UCSD-AML1 (cell line): ENCODE measurements at regions not wholly inside any gene's neighbourhood (a gene's known extent, or its start where the extent isn't known, plus 50 kb on each side); places are given as distances from the start of the nearest gene placed in this dataset.
"Not testable (repeated sequence)": the region's sequence is repeated elsewhere in the genome, so short reads cannot be mapped to it uniquely, and the experiment has no call there.

Source experiments
- DNase-seq: peaks from one replicate; lab custom pipeline; 2025; ENCODE audit not compliant: unreplicated experiment; lab: John Stamatoyannopoulos, UW

DNA sequence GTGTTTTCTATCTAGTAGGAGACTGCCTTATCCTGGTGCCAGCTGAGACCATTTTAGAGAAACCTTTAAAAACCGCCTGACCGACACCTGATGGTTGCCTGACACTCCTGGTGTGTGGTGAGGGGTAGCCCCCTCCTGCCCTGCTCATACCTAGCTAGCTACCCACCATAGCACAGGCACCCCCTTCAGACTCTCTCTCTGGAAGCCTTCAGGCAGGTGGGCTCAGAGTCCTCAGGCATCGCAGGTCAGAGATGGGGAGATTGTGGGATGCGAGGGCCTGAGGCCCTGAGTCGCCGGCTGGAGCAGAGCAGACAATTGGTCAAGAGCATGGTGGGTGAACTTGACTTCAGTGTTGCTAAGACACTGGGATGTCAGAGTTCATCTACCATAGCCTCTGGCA lies 424.6 kb downstream of the BRD1 start:
- no peak for DNase-seq

DNA sequence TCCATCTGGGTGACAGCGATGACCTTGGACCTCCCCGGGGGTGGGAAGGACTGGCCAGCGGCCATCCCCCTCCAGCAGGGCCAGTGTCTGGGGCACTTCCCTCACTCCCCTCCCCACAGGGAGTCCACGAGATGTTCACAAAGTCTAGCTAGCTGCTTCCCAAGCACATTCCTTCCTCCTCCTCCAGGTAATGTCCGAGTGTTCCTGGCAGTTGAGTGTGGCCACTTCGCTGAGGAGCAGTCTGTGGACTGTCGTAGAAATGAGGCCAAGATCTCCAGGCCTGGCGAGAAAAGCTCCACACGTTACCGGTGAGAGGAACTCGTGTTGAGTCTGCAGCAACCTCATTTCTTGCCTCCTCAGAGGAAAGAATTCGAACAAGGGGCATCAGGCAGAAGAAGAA lies 425.5 kb downstream of the BRD1 start:
- no peak for DNase-seq

- no peak for DNase-seq
These were observed 426.6 kb downstream of the BRD1 start for GRCh38 chr22:49400941-49401598.

- DNase-seq = no peak
These were observed 427.3 kb downstream of the BRD1 start for GRCh38 chr22:49400136-49400940.

DNA sequence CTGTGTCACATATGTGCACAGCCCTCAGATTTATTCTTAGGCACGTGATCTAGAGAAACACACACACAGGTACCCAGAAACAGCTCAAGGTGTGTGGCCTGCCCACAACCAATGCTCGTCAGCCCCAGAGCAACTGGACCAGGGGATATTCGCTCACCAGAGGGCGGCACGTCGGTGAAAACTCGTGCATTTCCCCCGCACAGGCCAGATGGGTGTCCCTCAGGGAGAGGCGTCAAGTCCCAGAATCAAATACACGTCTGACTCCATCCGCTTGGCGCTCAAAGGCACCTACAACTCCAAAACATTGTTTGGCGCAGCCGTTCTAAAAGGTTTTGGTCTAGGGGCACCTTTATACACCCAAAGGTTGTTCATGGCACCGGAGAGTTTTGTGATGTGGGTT lies 429.0 kb downstream of the BRD1 start:
- DNase-seq = no peak

- DNase-seq = no peak
These were observed 429.6 kb downstream of the BRD1 start for GRCh38 chr22:49398115-49398514.

- no peak for DNase-seq
These were observed 430.9 kb downstream of the BRD1 start for GRCh38 chr22:49396817-49397216.

DNA sequence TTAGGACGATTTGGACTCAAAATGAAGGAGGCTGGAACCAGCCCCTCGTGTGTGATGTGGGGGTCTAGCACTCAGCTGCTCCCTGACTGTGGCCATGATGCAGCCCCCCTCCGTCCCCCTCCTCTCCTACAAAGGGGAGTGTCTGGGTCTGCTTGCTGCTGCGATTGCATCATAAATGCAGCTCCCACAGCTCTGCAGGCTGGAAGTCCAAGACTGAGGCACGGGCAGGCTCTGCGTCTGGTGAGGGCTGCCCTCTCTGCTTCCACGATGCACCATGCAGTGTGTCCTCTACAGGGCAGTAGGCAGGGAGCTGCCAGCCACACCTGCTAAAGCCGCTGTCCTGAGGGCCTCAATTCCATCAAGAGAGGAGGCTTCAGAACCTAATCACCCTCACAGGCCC lies 432.1 kb downstream of the BRD1 start:
- DNase-seq = no peak

DNA sequence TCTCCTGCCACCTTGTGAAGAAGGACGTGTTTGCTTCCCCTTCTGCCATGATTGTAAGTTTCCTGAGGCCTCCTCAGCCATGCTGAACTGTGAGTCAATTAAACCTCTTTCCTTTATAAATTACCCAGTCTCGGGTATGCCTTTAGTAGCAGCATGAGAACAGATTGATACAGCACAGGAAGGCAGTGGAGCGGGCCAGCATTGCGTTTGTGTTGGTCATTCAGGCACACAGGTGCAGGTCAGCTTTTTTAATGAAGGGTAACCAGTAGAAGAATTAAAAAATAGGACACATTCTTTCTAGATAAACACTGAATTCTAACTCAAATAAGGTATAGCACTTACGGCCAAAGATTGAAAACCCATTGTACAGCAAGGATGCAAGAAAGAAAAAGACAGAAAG lies 432.6 kb downstream of the BRD1 start:
- DNase-seq = not testable (repeated sequence)

DNA sequence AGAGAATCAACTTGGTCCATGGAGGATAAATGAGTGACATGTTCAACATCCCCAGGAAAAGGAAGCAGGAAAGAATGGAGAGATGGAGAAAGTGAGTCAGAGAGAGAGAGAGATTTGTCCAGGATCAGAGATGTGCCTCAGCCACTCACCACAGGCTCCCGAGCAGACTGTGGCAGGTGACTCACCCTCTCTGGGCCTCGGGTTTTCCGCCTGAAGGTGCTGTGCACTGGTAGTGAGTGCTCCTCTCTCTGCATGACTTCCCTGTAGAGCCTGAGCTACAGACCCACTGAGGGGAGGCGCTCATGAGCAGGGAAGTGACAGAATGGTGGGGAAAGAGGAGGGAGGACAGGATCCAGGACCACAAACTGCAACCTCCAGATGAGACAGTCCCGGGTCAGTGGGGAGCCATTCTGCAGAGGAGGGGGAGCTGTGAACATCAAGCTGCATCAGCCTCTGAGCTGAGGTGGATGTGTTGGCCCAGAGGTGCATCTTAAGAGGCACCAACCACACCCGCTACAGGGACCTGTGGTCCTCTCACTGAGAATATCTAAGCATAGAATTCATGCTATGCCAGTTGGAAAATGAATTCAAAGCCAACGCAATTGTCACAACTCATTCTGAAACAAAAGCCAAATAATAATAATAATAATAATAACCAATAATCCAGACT lies 433.4 kb downstream of the BRD1 start:
- no peak for DNase-seq

- DNase-seq = no peak
These were observed 434.1 kb downstream of the BRD1 start for GRCh38 chr22:49393526-49393925.

DNA sequence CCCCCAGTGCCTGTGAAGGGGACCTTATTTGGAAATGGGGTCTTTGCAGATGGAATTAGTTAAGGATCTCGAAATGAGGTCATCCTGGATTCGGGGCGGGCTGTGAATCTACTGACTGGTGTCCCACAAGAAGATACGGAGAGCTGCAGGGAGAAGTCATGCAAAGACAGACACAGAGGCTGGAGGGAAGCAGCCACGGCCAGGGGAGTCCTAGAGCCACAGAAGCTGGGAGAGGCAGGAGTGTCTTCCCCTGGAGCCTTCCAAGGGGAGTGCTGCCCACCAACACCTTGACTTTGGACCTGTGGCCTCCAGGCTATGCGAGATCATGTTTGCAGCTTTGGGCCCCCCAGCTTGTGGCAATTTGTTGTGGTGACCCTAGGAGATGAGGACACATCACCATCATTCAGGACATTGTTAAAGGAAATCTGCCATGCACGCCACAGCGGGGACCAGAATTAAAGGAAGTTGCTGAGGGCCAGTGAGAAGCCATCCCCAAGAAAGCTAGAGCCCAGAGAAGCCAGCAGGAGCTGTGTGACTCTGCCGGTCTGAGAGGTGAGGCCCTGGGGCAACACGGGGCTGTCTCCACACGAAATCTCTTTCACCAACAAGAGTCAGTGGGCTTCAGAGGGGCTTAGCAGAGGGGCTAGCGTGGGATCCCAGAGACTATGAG lies 434.7 kb downstream of the BRD1 start:
- no peak for DNase-seq

DNA sequence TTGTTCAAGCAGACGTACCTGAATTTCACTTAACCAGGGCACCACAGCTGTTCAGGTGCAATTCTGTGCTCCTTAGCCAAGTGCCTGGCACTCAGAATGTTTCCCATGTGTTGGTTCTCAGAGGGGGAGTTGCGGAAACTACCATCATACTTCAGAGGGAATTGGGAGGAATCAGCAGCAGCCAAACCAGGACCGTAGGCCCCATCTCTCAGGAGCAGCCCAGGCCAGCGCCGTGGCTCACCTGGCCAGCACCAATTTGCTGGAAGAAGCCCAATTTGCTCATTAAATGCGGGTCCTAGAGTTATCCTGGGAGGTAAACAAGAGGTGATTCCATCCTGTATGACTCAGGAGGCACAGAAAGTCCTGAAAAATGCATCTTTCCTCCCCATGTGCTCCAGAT lies 435.4 kb downstream of the BRD1 start:
- no peak for DNase-seq

GRCh38 chr22:49391436-49391835 lies 436.2 kb downstream of the BRD1 start:
- no peak for DNase-seq

- DNase-seq = no peak
These were observed 436.7 kb downstream of the BRD1 start for GRCh38 chr22:49390954-49391353.

DNA sequence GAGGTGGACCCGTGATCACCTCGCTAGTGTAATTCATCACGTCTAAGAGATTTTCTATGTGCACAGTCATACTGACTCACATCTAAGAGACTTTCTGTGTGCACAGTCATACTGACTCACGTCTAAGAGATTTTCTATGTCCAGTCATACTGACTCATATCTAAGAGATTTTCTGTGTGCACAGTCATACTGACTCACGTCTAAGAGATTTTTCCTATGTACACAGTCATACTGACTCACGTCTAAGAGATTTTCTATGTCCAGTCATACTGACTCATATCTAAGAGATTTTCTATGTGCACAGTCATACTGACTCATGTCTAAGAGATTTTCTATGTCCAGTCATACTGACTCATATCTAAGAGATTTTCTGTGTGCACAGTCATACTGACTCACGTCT lies 443.8 kb downstream of the BRD1 start:
- DNase-seq = not testable (repeated sequence)

DNA sequence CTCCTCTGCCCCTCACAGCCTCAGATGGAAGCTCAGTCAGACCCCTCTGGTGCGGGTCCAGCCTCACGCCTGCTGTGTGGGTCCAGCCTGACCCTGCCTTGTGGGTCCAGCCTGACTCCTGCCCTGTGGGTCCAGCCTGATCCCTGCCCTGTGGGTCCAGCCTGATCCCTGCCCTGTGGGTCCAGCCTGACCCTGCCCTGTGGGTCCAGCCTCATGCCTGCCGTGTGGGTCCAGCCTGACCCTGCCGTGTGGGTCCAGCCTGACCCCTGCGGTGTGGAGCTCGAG lies 445.3 kb downstream of the BRD1 start:
- DNase-seq = no peak

GRCh38 chr22:49381595-49382450 lies 445.9 kb downstream of the BRD1 start:
- no peak for DNase-seq

- no peak for DNase-seq
These were observed 446.9 kb downstream of the BRD1 start for GRCh38 chr22:49380828-49381114.

GRCh38 chr22:49380095-49380827 lies 447.4 kb downstream of the BRD1 start:
- DNase-seq = no peak
